Suprapubic skin (tissue), 3 donors: ENCODE measurements at regions not wholly inside any gene's neighbourhood (a gene's known extent, or its start where the extent isn't known, plus 50 kb on each side); places are given as distances from the start of the nearest gene placed in this dataset.

Experiments used
- EP300 ChIP-seq: sonication (generic); formaldehyde crosslinking; IDR thresholded peaks from one replicate; pipeline ENCODE4 v1.6.1; 2017; ENCODE audit warnings: antibody characterized with exemption
- POLR2A ChIP-seq, 2 donors: fragments of 450-650 bp; IDR thresholded peaks; one replicate each; pipeline ENCODE4 v1.6.1; 2017; ENCODE audit warnings: antibody characterized with exemption in 2 of 2, mild to moderate bottlenecking in 2 of 2, moderate library complexity in 2 of 2
- TF ChIP-seq, protein P1 (sequence below), 2 donors: fragments of 200-600 bp in 1 of 2; fragments of 450-650 bp in 1 of 2; sonication (generic) in 1 of 2; IDR thresholded peaks; one replicate each; pipeline ENCODE4 v1.5.1; 2016 to 2019; ENCODE audit warnings: antibody characterized with exemption in 2 of 2, mild to moderate bottlenecking in 1 of 2, moderate library complexity in 1 of 2

GRCh38 chr3:82586414-82586813, 825.0 kb upstream of the GBE1 start:
- no peak for TF ChIP-seq POLR2A (IDR thresholded peaks at IDR 0.05)
- no peak for TF ChIP-seq EP300
- TF ChIP-seq, protein P1, sequence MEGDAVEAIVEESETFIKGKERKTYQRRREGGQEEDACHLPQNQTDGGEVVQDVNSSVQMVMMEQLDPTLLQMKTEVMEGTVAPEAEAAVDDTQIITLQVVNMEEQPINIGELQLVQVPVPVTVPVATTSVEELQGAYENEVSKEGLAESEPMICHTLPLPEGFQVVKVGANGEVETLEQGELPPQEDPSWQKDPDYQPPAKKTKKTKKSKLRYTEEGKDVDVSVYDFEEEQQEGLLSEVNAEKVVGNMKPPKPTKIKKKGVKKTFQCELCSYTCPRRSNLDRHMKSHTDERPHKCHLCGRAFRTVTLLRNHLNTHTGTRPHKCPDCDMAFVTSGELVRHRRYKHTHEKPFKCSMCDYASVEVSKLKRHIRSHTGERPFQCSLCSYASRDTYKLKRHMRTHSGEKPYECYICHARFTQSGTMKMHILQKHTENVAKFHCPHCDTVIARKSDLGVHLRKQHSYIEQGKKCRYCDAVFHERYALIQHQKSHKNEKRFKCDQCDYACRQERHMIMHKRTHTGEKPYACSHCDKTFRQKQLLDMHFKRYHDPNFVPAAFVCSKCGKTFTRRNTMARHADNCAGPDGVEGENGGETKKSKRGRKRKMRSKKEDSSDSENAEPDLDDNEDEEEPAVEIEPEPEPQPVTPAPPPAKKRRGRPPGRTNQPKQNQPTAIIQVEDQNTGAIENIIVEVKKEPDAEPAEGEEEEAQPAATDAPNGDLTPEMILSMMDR (IDR thresholded peaks at IDR 0.05) = no peak
